ENCODE measurements at regions not wholly inside any gene's neighbourhood (a gene's known extent, or its start where the extent isn't known, plus 50 kb on each side); places are given as distances from the start of the nearest gene placed in this dataset.

DNA sequence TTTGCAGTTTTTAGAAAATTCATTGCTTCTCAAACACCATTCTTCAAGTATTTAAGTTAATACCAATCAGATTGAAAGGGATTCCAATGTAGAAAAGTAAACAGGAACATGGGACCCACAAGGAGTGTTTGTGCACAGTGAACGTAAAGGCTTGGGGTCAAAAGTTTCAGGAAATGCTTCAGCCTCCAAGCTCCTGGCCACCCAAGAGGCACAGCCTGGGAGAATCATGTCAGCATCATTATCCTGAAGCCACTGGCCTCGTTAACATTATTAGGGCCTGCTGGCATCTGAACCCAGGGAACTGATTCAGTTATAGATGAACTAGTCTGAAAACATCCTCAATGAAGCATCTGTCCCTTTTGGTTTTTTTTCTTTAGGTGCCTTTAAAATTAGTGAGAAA is 122.9 kb downstream of the NXNL2 start:
- H3K4me3 ChIP-seq (ENCODE audit: low read depth, low read length) = no peak overlapping the region
- no peak for DNase-seq (ENCODE audit: low read depth)

DNA sequence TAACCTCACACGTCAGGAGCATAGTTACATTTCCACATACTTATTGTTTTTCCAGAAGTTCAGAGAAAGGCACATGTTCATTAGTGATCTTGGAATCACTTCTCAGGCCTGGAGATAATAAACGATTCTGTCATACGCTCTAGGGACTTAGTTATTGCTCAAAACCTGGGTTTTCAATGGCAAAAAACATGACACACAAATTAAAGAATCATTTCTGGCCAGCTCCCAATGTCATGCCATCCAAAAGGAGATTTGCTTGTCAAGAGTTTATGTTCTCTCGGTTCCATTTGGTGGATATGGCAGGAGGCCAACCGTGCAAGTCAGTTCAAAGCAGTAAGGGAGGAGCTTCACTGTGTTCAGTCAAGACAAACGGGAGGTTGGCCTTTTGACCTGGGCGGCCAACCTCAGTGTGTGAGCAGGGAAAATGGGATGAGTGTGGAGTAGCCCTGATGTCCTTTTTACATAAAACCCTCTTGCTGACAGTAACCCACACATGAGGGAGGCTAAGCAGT is 123.4 kb downstream of the NXNL2 start:
- no peak for DNase-seq (ENCODE audit: low read depth)
- TF ChIP-seq, protein P1, sequence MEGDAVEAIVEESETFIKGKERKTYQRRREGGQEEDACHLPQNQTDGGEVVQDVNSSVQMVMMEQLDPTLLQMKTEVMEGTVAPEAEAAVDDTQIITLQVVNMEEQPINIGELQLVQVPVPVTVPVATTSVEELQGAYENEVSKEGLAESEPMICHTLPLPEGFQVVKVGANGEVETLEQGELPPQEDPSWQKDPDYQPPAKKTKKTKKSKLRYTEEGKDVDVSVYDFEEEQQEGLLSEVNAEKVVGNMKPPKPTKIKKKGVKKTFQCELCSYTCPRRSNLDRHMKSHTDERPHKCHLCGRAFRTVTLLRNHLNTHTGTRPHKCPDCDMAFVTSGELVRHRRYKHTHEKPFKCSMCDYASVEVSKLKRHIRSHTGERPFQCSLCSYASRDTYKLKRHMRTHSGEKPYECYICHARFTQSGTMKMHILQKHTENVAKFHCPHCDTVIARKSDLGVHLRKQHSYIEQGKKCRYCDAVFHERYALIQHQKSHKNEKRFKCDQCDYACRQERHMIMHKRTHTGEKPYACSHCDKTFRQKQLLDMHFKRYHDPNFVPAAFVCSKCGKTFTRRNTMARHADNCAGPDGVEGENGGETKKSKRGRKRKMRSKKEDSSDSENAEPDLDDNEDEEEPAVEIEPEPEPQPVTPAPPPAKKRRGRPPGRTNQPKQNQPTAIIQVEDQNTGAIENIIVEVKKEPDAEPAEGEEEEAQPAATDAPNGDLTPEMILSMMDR (IDR thresholded peaks at IDR 0.05; ENCODE audit: low read depth, low read length, missing control alignments) = no peak
- H3K4me3 ChIP-seq (ENCODE audit: low read depth, low read length) = no peak overlapping the region

More for the DNA sequence above, 122.9 kb downstream of the NXNL2 start:
- TF ChIP-seq, protein P1 (IDR thresholded peaks at IDR 0.05; ENCODE audit: low read depth, low read length, missing control alignments) = no peak

DNA sequence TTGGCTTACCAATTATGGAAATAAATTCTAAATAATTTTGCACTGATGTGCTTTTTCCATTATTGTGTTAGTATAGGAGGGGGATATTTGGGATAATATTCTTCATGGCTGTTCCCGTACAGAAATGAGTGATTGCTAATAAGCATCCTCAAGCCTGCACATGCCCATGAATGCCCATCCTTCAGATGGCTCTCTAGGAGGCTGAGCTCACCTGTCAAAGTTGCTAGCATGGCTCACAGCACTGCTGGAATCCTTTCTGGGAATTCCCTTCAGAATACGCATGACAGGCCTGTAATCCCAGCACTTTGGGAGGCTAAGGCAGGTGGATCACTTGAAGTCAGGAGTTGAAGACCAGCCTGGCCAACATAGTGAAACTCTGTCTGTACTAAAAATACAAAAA is 124.1 kb downstream of the NXNL2 start:
- no peak overlapping the region for H3K4me3 ChIP-seq (ENCODE audit: low read depth, low read length)
- DNase-seq (ENCODE audit: low read depth) = no peak
- TF ChIP-seq, protein P1 (IDR thresholded peaks at IDR 0.05; ENCODE audit: low read depth, low read length, missing control alignments) = no peak

DNA sequence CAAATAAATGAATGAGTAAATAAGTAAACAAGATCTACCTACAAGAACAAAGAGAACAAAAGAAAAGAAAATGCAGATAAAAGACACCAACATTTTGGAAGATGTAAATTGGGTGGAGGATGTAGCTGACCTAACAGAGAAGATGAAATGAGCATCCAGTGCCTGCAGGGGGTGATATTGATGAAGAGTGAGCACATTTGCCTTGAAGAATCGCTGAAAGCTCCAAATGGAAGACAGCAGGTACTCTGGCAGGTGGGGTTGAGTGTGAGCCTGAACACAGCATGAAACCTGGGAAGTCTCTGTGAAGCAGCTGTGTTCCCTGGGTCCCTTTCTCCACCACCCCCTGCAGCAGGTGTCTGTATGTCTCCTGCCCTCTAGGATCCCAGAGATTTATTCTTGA is 125.6 kb downstream of the NXNL2 start:
- H3K4me3 ChIP-seq (ENCODE audit: low read depth, low read length) = no peak overlapping the region
- TF ChIP-seq, protein P1 (IDR thresholded peaks at IDR 0.05; ENCODE audit: low read depth, low read length, missing control alignments) = peak; percentile 43
- no peak for DNase-seq (ENCODE audit: low read depth)

DNA sequence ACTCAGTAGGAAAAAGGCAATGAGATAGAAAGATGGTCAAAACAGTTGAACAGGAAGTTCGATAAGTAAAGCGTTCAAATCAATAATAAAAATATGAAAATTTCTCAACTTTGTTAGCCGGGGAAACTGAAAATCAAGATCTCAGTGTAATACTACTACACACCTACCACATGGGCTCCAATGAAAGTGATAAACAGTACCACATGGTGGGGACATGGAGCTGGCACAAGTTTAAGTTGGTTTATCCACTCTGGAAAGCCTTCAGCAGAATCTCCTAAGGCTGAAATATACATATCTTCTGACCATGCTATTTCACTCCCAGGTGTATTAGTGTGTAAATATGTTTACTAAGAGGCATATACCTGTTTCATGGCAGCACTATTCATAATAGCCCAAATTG is 126.8 kb downstream of the NXNL2 start:
- TF ChIP-seq, protein P1 (IDR thresholded peaks at IDR 0.05; ENCODE audit: low read depth, low read length, missing control alignments) = no peak
- H3K4me3 ChIP-seq (ENCODE audit: low read depth, low read length) = no peak overlapping the region
- DNase-seq (ENCODE audit: low read depth) = no peak

DNA sequence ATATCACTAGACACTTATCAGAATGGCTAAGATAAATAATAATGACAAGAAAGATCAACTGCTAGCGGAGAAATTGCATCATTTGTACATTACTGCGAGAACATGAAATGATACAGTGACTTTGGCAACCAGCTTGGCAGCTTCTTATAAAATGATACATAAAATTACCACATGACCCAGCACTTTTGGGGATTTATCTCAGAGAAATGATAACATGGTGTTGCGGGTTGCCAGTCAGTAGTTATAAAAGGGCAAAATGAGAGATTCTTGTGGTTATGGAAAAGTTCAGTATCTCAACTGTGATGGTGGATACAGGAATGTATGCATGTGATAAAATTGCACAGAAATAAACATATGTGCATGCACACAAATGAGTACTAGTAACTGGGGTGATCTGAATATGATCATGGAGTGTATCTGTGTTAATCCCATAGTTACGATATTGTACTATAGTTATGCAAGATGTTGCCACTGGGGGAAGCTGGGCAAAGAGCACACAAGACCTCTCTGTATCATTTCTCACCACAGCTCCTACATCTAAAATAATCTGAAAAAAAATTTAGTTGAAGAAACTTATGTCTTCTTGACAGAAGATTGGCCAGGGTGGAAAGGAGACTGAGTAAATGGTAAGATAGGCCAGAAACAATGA is 128.9 kb downstream of the NXNL2 start:
- no peak for DNase-seq (ENCODE audit: low read depth)
- H3K4me3 ChIP-seq (ENCODE audit: low read depth, low read length) = no peak overlapping the region
- TF ChIP-seq, protein P1 (IDR thresholded peaks at IDR 0.05; ENCODE audit: low read depth, low read length, missing control alignments) = no peak

DNA sequence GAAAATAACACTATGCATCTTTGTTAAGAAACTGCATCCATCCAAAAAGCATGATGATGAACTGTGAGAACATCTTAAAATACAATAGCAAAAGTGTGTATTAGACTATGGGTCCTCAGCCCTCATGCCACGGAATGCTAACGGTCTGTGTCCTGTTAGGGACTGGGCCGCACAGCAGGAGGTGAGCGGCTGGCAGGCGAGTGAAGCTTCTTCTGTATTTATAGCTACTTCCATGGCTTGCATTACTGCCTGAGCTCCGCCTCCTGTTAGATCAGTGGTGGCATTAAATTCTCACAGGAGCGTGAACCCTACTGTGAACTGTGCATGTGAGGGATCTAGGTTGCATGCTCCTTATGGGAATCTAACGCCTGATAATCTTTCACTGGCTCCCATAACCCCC is 129.8 kb downstream of the NXNL2 start:
- TF ChIP-seq, protein P1 (IDR thresholded peaks at IDR 0.05; ENCODE audit: low read depth, low read length, missing control alignments) = no peak
- no peak for DNase-seq (ENCODE audit: low read depth)
- no peak overlapping the region for H3K4me3 ChIP-seq (ENCODE audit: low read depth, low read length)
